GM21360 (cell line): ENCODE measurements at regions not wholly inside any gene's neighbourhood (a gene's known extent, or its start where the extent isn't known, plus 50 kb on each side); places are given as distances from the start of the nearest gene placed in this dataset.
"Not testable (repeated sequence)": the region's sequence is repeated elsewhere in the genome, so short reads cannot be mapped to it uniquely, and the experiment has no call there.

Source experiments
- ATAC-seq: cut with Tn5 transposase; IDR thresholded peaks from one replicate; pipeline ENCODE4 v1.9.1; 2021; ENCODE audit warnings: mild to moderate bottlenecking, moderate library complexity; ENCODE audit not compliant: unreplicated experiment

DNA sequence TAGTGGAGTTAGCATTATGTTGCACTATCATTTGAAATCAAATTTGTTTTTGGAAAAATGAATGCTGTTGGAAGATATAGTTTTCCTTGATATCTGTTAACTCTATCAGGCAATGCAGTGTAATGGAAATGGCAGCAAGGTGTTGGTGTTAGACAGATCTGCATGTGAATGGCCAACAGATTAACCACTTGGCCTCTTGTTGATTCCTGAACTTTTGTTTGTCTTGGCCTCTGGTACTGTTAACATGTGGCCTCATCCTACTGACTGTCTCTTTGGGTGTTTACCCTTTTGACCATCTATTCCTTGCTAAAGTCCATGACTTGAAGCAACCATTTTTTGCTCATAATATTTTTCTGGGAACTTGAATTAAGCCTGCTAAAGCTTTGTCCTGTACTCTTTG lies 110.2 kb upstream of the CDH2 start:
- no peak for ATAC-seq

DNA sequence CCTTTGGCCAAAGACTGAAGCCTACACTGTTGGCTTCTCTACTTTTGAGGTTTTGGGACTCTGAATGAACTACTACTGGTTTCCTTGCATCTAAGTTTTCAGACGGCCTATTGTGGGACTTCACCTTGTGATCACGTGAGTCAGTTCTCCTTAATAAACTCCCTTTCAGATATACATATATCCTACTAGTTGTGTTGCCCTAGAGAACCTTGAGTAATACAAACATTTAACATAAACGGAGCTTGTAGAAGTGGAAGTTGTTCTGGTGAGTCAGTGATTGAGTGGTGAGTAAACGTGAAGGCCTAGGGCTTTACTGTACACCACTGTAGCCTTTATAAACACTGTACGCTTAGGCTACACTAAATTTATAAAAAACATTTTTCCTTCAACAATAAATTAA lies 107.2 kb upstream of the CDH2 start:
- ATAC-seq, result no peak

DNA sequence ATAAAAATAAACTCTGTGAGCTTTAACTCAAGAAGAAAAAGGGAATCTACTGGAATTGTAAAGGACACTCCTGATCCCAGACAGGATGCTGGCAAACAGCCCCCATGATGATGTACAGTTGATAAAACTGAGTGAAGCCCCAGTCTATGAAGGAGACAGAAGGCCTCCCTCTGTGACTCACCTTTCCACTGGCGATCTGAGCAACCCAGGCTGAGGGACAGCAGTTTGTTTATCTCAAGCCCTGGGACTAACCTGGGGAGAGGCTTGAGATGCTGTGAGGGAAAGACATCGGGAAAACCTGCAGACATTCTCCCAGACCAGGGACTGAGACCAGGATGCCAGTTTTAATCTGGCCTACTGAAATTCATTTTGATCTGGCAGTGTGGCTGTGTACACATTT lies 104.5 kb upstream of the CDH2 start:
- no peak for ATAC-seq

DNA sequence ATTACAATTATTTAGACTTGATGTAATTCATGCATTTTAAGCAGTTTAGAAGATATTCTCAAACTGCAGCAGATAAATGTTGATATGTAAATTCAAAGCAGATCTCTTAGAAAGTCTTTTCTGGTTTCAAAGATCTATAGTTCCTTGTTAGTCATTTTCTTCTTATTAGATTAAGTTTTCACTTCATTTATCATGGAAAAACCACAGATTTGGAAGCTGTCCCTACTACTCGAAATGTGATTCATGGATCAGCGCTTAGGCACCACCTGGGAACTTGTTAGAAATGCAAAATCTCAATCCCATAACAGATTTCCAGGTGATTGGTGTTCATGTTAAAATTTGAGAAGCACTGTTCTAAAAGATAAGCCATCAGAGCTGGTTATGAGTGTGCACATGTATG lies 92.8 kb upstream of the CDH2 start:
- no peak for ATAC-seq

DNA sequence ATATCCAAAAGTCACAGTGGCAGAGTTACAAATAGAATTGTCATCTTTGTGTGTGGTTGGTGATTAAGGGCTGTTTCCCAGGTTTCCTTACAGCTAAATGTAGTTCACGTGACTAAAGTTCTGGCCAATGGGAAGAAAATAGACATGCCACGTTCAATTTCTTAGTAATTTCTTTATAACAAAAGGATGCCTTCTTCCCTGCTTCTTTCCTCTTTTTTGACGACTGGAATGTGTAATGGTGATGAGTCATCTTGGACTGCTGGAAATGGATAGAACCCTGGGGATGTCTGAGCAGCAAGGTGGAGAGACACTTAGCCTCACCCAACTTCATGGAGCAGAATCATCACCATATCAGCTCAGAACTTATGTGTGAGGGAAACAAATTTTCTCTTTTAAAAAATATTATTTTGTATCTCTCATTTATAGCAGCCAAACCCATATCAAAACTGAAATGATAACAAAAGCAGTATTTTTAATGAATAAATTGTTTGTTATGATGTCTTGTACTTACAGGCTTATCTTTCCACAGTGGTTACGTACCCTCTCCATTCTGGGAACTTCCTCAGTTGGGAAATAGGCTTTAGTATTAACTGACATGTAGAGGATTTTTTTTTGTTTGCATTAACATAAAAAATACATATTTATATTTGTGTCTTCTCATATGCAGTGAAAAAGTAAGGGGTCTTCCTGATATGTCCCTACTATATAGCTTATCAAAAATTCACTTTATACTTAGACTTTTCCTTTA lies 91.1 kb upstream of the CDH2 start:
- no peak for ATAC-seq

DNA sequence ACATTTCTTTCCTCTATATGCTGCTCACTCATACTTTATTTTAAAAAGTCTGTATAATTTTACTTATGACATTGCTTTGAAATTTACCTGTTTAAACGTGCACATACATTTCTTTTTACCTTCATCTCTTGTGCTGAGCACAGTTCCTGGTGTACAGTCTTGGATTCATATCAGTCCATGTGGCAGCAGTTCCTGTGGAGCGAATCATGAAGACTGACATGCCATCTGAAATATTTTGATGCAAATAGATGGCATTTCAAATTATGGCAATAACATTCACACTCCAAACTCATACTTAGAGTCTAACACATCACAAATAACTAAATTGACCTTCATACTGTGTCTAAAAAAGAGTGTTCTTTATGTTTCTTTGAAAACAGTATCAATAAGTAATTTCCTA lies 90.3 kb upstream of the CDH2 start:
- no peak for ATAC-seq

DNA sequence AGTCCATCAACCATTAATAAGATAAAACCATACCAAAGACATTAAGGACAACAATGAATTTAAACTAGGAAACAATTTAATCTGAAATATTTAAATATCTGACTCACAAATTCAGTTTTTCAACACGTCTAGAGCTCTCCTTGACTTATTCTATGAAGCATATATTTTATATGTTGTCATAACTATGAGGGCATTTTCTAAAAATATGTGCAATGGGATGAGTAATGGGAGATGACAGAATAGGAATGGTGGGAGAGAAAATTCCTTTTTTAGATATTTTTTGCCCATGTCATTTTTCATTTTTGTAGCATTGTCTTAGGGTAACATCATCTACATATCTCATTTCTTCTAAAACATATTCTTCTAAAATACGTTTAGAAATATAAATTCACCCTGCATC lies 79.2 kb upstream of the CDH2 start:
- no peak for ATAC-seq

DNA sequence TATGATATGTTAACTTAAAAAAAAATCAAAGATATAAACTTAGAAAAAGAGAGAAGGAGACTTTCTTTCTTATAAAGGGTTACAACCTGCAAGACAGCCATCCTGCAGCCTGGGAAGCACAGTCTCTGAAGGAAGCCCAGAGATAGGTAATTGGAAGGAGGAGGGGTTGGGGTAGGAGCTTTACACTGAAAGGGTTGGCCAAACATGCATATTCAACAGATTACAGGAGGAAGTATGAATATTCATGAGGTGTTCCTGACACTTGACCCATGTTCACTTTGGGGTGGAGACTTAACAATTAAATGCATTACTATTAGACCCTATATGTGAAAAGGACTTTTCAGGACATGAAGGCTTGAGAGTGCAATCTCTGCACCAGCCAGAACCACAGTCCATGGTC lies 71.7 kb upstream of the CDH2 start:
- ATAC-seq, result no peak

DNA sequence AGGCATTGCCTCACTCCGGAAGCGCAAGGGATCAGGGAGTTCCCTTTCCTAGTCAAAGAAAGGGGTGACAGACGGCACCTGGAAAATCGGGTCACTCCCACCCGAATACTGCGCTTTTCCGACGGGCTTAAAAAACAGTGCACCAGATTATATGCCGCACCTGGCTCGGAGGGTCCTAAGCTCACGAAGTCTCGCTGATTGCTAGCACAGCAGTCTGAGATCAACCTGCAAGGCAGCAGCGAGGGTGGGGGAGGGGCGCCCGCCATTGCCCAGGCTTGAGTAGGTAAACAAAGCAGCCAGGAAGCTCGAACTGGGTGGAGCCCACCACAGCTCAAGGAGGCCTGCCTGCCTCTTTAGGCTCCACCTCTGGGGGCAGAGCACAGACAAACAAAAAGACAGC lies 63.7 kb upstream of the CDH2 start:
- ATAC-seq, result not testable (repeated sequence)

DNA sequence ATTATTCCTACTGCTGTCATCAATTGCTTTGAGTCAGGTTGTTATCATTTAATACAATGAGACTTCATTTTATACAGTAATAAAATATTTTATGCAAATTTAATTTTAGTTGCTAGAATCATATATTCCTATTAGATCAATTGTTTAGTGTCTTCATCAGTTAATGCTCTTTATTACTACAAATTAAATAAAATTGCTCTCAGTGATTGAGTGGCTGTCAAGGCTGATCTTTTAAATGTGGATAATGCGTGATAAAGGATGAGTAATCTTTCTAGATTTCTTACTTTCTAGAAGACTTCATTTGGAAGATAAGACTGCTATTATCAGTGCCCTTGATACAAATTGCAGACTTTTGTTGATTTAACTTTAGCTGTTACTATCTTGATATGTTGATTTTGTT lies 59.6 kb upstream of the CDH2 start:
- no peak for ATAC-seq
